NB4 (cell line): ENCODE measurements at regions not wholly inside any gene's neighbourhood (a gene's known extent, or its start where the extent isn't known, plus 50 kb on each side); places are given as distances from the start of the nearest gene placed in this dataset.

Source experiments
- CTCF ChIP-seq: IDR thresholded peaks from one replicate; pipeline ENCODE4 v1.5.1; 2012; ENCODE audit warnings: low read depth, low read length
- MAX ChIP-seq: IDR thresholded peaks from 2 replicates; pipeline ENCODE4 v1.6.1; 2011; ENCODE audit warnings: low read depth, low read length
- MYC ChIP-seq: IDR thresholded peaks from 2 replicates; pipeline ENCODE4 v1.6.1; 2011; ENCODE audit warnings: low read depth, low read length
- POLR2A ChIP-seq: IDR thresholded peaks from 2 replicates; pipeline ENCODE4 v1.6.1; 2011; ENCODE audit warnings: mild to moderate bottlenecking; ENCODE audit not compliant: insufficient read length; ENCODE audit errors: extremely low read depth

- TF ChIP-seq CTCF (no peak), POLR2A (no peak), MAX (no peak), MYC (no peak)
These were observed 235.4 kb downstream of the DTWD2 start for GRCh38 chr5:118752969-118753368.
